K562 (cell line): ENCODE measurements at regions not wholly inside any gene's neighbourhood (a gene's known extent, or its start where the extent isn't known, plus 50 kb on each side); places are given as distances from the start of the nearest gene placed in this dataset.

ENCODE experiments used
- ATAC-seq: fragments of 200-7000 bp; cut with Tn5 transposase; 3 replicates; pipeline ENCODE4 v1.9.1; 2020; ENCODE audit warnings: moderate library complexity
- BruUV-seq: library from RNA; stranded (reverse); fragments of 400-500 nt; replicated peaks from 2 replicates; lab custom pipeline; 2021; lab: Mats Ljungman, UMichigan
- CTCF ChIA-PET: fragments of 300-600 bp; formaldehyde crosslinking; extraction: SDS; loops from one replicate; lab custom pipeline; 2021; ENCODE audit warnings: low intra/inter-chr PET ratio; lab: Yijun Ruan, JAX
- POLR2A ChIA-PET: fragments of 300-600, 350-650 bp; sonication (Branson Sonifier 250); formaldehyde crosslinking; extraction: SDS; loops from one replicate; lab custom pipeline; 2021; ENCODE audit warnings: antibody characterized with exemption, inconsistent platforms; lab: Yijun Ruan, JAX
- DNase-seq, 4 experiments: peaks; one replicate each; pipeline versions ENCODE4 v3.0.0 to v3.0.0-alpha.2; 2011 to 2018; ENCODE audit warnings: low spot score in 3 of 4, mixed read lengths in 3 of 4; ENCODE audit errors: extremely low read depth in 1 of 4
- FAIRE-seq: peaks from 2 replicates; lab custom pipeline; 2011; peaks lifted over from hg19 to GRCh38; lab: Jason Lieb, UNC
- H2AFZ ChIP-seq: 2 replicates; pipeline ENCODE4 v1.6.0; 2011; ENCODE audit warnings: low read depth, low read length, control low read depth, inconsistent platforms
- H3K27ac ChIP-seq: fragments of 200-600 bp; 3 replicates; pipeline ENCODE4 v1.8.0; 2011; ENCODE audit warnings: low read depth, mild to moderate bottlenecking, control low read depth, inconsistent platforms, low read length, moderate library complexity, mixed read lengths; ENCODE audit errors: extremely low read depth
- H3K27me3 ChIP-seq, 2 experiments: fragments of 300-600 bp in 1 of 2; 2 replicates in 1 of 2; 3 replicates in 1 of 2; pipeline versions ENCODE4 v1.6.0 to v1.8.0; 2011; ENCODE audit warnings: inconsistent platforms in 2 of 2, low read length in 2 of 2, mild to moderate bottlenecking in 1 of 2, mixed read lengths in 1 of 2, moderate library complexity in 1 of 2; ENCODE audit not compliant: control insufficient read depth in 2 of 2, insufficient read depth in 2 of 2
- H3K36me3 ChIP-seq: fragments of 300-600 bp; 3 replicates; pipeline ENCODE4 v1.8.0; 2011; ENCODE audit warnings: mild to moderate bottlenecking, low read length, inconsistent platforms; ENCODE audit not compliant: control insufficient read depth, insufficient read depth
- H3K4me1 ChIP-seq, 2 experiments: fragments of 200-600 bp in 1 of 2; replicated peaks in 1 of 2; 2 replicates in 1 of 2; 3 replicates in 1 of 2; pipeline versions ENCODE4 v1.5.1 to v1.8.0; 2011; ENCODE audit warnings: inconsistent platforms in 2 of 2, low read length in 2 of 2, mild to moderate bottlenecking in 1 of 2, mixed read lengths in 1 of 2, moderate library complexity in 1 of 2; ENCODE audit not compliant: control insufficient read depth in 2 of 2, insufficient read depth in 2 of 2
- H3K4me2 ChIP-seq: 2 replicates; pipeline ENCODE4 v1.6.1; 2011; ENCODE audit warnings: low read length, control low read depth, inconsistent platforms, mixed read lengths; ENCODE audit not compliant: insufficient read depth
- H3K4me3 ChIP-seq: fragments of 200-600 bp; sonication (generic), shearing (Covaris generic); 2 replicates; pipeline ENCODE4 v1.5.1; 2016; ENCODE audit warnings: control low read depth, inconsistent platforms
- H3K79me2 ChIP-seq: fragments of 200-600 bp; 3 replicates; pipeline ENCODE4 v1.8.0; 2011; ENCODE audit warnings: low read length, inconsistent platforms; ENCODE audit not compliant: control insufficient read depth, insufficient read depth
- H3K9ac ChIP-seq, 2 experiments: 2 replicates each; pipeline versions ENCODE4 v1.6.0 to v1.6.1; 2011; ENCODE audit warnings: low read depth in 2 of 2, low read length in 2 of 2, control low read depth in 1 of 2, inconsistent platforms in 1 of 2, mild to moderate bottlenecking in 1 of 2, mixed read lengths in 1 of 2; ENCODE audit not compliant: insufficient read depth in 1 of 2
- H3K9me1 ChIP-seq: one replicate; pipeline ENCODE4 v1.6.0; 2011; ENCODE audit warnings: inconsistent platforms, mild to moderate bottlenecking, low read length, moderate library complexity; ENCODE audit not compliant: control insufficient read depth, insufficient read depth
- H3K9me3 ChIP-seq: replicated peaks from 2 replicates; pipeline ENCODE4 v1.5.1; 2011; ENCODE audit warnings: low read depth, low read length, inconsistent platforms; ENCODE audit not compliant: control insufficient read depth, insufficient read depth
- H4K20me1 ChIP-seq: replicated peaks from 2 replicates; pipeline ENCODE4 v1.6.1; 2011; ENCODE audit warnings: low read length, inconsistent platforms, mixed read lengths; ENCODE audit not compliant: control insufficient read depth, insufficient read depth
- BDP1 ChIP-seq: IDR thresholded peaks from 3 replicates; pipeline ENCODE4 v1.6.1; 2011; ENCODE audit not compliant: insufficient read length, insufficient read depth
- CBFA2T3 ChIP-seq: fragments of 450-650 bp; IDR thresholded peaks from 2 replicates; pipeline ENCODE4 v1.6.1; 2017
- CEBPG ChIP-seq, 3 experiments: fragments of 200-800 bp in 1 of 3; sonication (Bioruptor generic) in 1 of 3; sonication (generic) in 1 of 3; formaldehyde crosslinking in 1 of 3; IDR thresholded peaks in 2 of 3; conservative IDR thresholded peaks in 1 of 3; 2 replicates each; pipeline versions ENCODE4 v1.6.1 to v1.8.0; 2016 to 2022; ENCODE audit warnings: missing compliant biosample characterization in 2 of 3, missing genetic modification characterization in 2 of 3, mild to moderate bottlenecking in 1 of 3, missing genetic modification reagents in 1 of 3
- HDAC3 ChIP-seq: fragments of 450-650 bp; IDR thresholded peaks from 2 replicates; pipeline ENCODE4 v1.6.1; 2018; ENCODE audit warnings: borderline replicate concordance, mild to moderate bottlenecking, moderate library complexity; ENCODE audit not compliant: partially characterized antibody
- POLR3A ChIP-seq: IDR thresholded peaks from 2 replicates; pipeline ENCODE4 v1.6.1; 2011; ENCODE audit warnings: borderline replicate concordance, mild to moderate bottlenecking, moderate library complexity; ENCODE audit not compliant: insufficient read length, insufficient read depth; ENCODE audit errors: extremely low read depth
- PRPF4 ChIP-seq: fragments of 200-400 bp; formaldehyde crosslinking; IDR thresholded peaks from one replicate; pipeline ENCODE4 v1.6.1; 2017; ENCODE audit warnings: low read length, low read depth, mild to moderate bottlenecking; ENCODE audit not compliant: insufficient read depth, poor library complexity, severe bottlenecking
- TCF7L2 ChIP-seq: fragments of 150-350 bp; IDR thresholded peaks from 2 replicates; pipeline ENCODE4 v1.6.1; 2016; ENCODE audit warnings: low read depth, mild to moderate bottlenecking, low read length, moderate library complexity
- XRCC5 ChIP-seq: fragments of 200-400 bp; formaldehyde crosslinking; IDR thresholded peaks from 2 replicates; pipeline ENCODE4 v1.6.1; 2017; ENCODE audit warnings: low read depth, mild to moderate bottlenecking, low read length
- ZNF644 ChIP-seq: fragments of 200-800 bp; sonication (Bioruptor generic); IDR thresholded peaks from 2 replicates; pipeline ENCODE4 v1.6.1; 2016; ENCODE audit warnings: low read depth, missing genetic modification characterization, missing compliant biosample characterization
- ZNF780A ChIP-seq: fragments of 250-450 bp; sonication (Bioruptor Pico); IDR thresholded peaks from 2 replicates; pipeline ENCODE4 v1.5.0; 2021; ENCODE audit warnings: mild to moderate bottlenecking
- WGBS: fragments of 100-300 bp; shearing (Covaris generic); methylation state at CpG from one replicate; pipeline ENCODE4 v1.1.6; 2016; ENCODE audit warnings: low coverage, mixed read lengths; ENCODE audit not compliant: insufficient coverage; ENCODE audit errors: missing lambda C conversion rate; 5-methylcytosine and 5-hydroxymethylcytosine counted together
- in situ Hi-C: fragments of 300-500 bp; cut with MboI; formaldehyde crosslinking; loops from 4 replicates; pipeline ENCODE4 v1.15.0; 2018; ENCODE audit warnings: inconsistent platforms, mixed read lengths
- intact Hi-C: fragments of 100-400 bp; cut with micrococcal nuclease; formaldehyde crosslinking; loops from 2 replicates; pipeline ENCODE4 v1.14.2; 2022
- TF ChIP-seq, protein P1 (sequence below): fragments of 150-350 bp; IDR thresholded peaks from 2 replicates; pipeline ENCODE4 v1.6.1; 2014; ENCODE audit warnings: low read depth, mild to moderate bottlenecking, low read length, borderline replicate concordance
- TF ChIP-seq, protein P2 (sequence below): fragments of 450-650 bp; IDR thresholded peaks from 2 replicates; pipeline ENCODE4 v1.6.1; 2016; ENCODE audit warnings: low read depth, mild to moderate bottlenecking, moderate library complexity

DNA sequence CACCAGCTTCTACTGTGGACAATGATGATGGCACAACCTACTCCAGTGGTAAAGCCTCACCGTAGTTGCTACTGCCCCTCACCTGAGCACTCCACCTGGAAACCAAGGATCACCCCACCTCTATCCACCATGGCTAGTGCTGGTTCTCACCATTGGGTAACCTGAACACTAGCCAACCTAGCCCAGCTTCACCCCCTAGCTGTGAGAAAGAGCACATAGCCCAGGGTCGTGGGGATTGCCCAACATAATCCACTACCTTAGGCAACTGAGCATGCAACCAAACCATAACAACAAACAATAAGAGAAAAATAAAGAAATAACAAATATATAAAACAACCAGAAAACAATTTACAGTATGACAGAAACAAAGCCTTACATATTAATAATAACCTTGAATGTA lies 560.1 kb downstream of the DIAPH3 start (continued):
- TF ChIP-seq PRPF4 (no peak), HDAC3 (no peak), POLR3A (no peak), BDP1 (no peak), CEBPG (CRISPR knock-in tag; IDR thresholded peaks at IDR 0.05) (no peak), CEBPG (tag; conservative IDR thresholded peaks at IDR 0.05 in 1 of 2, IDR thresholded peaks at IDR 0.05 in 1 of 2) (no peak), XRCC5 (no peak), ZNF644 (tag) (no peak)
- TF ChIP-seq, protein P1, sequence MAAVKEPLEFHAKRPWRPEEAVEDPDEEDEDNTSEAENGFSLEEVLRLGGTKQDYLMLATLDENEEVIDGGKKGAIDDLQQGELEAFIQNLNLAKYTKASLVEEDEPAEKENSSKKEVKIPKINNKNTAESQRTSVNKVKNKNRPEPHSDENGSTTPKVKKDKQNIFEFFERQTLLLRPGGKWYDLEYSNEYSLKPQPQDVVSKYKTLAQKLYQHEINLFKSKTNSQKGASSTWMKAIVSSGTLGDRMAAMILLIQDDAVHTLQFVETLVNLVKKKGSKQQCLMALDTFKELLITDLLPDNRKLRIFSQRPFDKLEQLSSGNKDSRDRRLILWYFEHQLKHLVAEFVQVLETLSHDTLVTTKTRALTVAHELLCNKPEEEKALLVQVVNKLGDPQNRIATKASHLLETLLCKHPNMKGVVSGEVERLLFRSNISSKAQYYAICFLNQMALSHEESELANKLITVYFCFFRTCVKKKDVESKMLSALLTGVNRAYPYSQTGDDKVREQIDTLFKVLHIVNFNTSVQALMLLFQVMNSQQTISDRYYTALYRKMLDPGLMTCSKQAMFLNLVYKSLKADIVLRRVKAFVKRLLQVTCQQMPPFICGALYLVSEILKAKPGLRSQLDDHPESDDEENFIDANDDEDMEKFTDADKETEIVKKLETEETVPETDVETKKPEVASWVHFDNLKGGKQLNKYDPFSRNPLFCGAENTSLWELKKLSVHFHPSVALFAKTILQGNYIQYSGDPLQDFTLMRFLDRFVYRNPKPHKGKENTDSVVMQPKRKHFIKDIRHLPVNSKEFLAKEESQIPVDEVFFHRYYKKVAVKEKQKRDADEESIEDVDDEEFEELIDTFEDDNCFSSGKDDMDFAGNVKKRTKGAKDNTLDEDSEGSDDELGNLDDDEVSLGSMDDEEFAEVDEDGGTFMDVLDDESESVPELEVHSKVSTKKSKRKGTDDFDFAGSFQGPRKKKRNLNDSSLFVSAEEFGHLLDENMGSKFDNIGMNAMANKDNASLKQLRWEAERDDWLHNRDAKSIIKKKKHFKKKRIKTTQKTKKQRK: no peak
- TF ChIP-seq, all 486 proteins: peak for 0

DNA sequence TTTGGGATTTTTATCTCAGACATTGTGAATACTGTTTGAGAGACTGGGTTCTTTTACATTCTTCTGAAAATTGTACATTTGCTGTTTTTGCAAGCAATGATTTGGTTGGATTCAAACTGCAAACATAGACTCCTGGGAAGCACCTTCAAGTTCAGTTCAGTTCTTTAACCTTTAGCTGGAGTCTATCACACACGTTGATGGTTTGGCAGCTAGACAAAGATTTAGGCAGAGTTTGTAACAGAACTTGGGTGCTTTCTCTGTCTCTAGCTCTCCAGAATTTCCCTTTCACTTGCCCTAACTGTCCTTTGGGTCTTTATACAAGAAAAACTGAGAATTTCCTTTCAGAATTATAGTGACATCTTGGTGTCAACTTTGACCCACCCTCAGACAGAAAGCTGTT lies 556.6 kb downstream of the DIAPH3 start:
- no peak for DNase-seq
- no TSS peak for BruUV-seq
- no peaks in the 10 kb centered on the region for H3K79me2 ChIP-seq
- FAIRE-seq: no peak
- ChIA-PET CTCF (no interaction called here), POLR2A (no interaction called here)
- no peaks in the 10 kb centered on the region for H3K4me1 ChIP-seq
- intact Hi-C loops (no loop called here), in situ Hi-C loops (no loop called here)
- ATAC-seq: no peak
- H3K4me2 ChIP-seq: no peak overlapping the region
- H3K9ac ChIP-seq: no peak overlapping the region
- H4K20me1 ChIP-seq: no peaks in the 10 kb centered on the region
- H2AFZ ChIP-seq: no peak overlapping the region
- WGBS: 0% methylated on average over 1 of the region's 1 CpG
- H3K9me3 ChIP-seq: no peaks in the 10 kb centered on the region
- no peaks in the 10 kb centered on the region for H3K9me1 ChIP-seq
- no peak overlapping the region for H3K27ac ChIP-seq
- no peak overlapping the region for H3K4me3 ChIP-seq
- no peaks in the 10 kb centered on the region for H3K27me3 ChIP-seq
- H3K36me3 ChIP-seq: no peaks in the 10 kb centered on the region
- no peak for TF ChIP-seq CBFA2T3
- TF ChIP-seq, protein P2, sequence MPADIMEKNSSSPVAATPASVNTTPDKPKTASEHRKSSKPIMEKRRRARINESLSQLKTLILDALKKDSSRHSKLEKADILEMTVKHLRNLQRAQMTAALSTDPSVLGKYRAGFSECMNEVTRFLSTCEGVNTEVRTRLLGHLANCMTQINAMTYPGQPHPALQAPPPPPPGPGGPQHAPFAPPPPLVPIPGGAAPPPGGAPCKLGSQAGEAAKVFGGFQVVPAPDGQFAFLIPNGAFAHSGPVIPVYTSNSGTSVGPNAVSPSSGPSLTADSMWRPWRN: no peak
- no peak for TF ChIP-seq ZNF780A (CRISPR knock-in tag)
- TF ChIP-seq TCF7L2: no peak
